ENCODE measurements at regions not wholly inside any gene's neighbourhood (a gene's known extent, or its start where the extent isn't known, plus 50 kb on each side); places are given as distances from the start of the nearest gene placed in this dataset.

DNA sequence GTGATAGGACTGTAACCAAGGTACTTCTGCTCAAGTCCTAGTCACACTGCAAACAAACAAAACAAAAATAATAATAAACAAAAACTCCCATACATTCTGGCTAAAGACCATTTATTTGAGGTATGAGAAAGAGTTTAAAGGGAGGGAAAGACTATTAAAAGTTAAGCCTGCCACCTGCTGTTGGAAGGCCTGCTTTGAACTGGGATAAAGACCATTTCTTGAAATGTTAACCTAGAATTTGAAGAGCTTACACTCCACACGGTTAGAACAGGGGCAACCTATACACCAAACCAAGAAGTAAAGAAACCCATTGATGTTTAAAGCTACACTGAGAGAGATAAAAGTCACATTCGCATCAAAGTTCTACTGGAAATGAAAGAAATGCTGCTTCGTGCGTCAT lies 548.7 kb upstream of the DIPK2B start:
- in situ Hi-C loops (cut with MboI; ENCODE audit: low pct_unique_long_range_greater_than_20kb, low sequenced_read_pairs): no loop called here
- peak; percentile 59 for DNase-seq

DNA sequence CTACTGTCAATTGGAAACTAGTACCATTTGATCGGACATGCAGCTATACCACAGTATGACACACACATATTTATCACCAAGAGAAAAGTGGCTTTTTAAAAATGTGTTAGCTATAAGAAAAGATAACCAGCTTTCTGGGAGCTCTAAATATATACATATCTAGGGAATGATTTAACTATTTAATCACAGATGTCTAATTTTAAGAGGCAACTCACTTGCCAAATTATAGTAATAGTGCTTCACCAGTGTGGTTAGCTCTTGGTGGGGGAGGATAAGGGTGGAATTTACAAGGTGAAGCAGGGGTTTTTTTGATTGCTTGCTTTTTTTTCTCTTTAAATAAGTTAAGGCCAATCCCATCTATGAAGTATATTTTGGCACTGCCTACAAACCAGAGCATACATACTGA lies 547.7 kb upstream of the DIPK2B start:
- DNase-seq: no peak
- in situ Hi-C loops (cut with MboI; ENCODE audit: low pct_unique_long_range_greater_than_20kb, low sequenced_read_pairs): no loop called here

DNA sequence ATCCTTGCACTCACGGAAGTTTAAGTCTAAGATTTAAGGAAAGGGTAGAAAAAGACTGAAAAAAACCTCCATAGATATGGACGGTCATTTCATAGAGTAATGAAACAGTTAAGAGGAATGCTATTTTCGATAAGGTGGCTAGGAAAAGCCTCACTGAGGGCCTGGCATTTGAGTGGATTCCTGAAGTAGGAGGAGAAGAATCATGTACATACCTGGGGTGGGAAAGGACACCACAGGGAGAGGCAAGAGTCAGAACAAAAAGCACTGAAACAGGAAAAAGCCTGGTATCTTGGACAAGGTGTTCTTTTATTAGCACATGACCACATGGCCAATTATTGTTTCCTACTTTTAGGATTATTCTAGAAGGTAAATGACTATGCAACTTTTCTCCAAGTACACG lies 547.2 kb upstream of the DIPK2B start:
- in situ Hi-C loops (cut with MboI; ENCODE audit: low pct_unique_long_range_greater_than_20kb, low sequenced_read_pairs): no loop called here

DNA sequence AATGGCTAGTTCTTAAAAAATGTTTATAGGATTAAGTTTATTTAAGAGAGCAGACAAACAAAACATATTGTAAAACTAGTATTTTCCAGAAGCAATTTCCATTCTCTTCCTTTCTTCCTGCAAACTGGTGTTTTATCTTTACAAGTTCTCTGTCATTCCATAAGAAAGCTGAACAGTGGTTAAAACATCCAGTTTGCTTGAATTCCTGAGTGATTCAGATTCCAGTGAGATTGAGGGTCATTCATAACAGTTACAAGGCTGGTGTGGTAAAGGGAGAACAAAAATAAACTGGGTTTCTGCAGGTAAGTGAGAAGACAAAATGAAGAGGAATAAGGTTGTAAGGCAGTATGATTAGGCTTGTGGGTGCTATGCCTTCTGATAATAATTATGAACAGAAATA lies 544.8 kb upstream of the DIPK2B start:
- no peak for DNase-seq
- in situ Hi-C loops (cut with MboI; ENCODE audit: low pct_unique_long_range_greater_than_20kb, low sequenced_read_pairs): no loop called here

More for the DNA sequence above, 547.2 kb upstream of the DIPK2B start:
- no peak for DNase-seq

- in situ Hi-C loops (cut with MboI; ENCODE audit: low pct_unique_long_range_greater_than_20kb, low sequenced_read_pairs): no loop called here
- DNase-seq: no peak
These were observed 543.4 kb upstream of the DIPK2B start for GRCh38 chrX:45743906-45744625.

DNA sequence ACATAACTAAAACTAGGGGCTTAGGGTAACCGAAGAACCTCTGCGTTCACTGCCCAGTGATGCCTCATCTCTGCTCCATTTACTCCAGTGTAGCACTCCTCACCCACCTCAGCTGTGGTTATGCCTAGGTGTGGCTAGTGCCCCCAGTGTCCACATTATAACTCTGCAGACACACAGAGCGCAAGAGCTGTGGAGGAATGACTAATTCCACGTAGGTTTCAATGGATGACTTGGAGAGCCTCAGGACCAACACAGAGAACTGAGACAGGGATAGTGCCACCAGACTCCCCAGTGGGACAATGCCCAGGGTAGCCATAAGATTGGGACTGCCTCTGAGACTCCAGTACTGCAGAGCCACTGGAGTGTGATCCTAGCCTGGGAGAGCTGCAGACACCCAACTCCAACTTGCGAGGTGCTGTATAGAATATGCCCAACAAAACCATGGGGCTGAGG lies 542.4 kb upstream of the DIPK2B start:
- in situ Hi-C loops (cut with MboI; ENCODE audit: low pct_unique_long_range_greater_than_20kb, low sequenced_read_pairs): no loop called here
- DNase-seq: no peak

- DNase-seq: no peak
- in situ Hi-C loops (cut with MboI; ENCODE audit: low pct_unique_long_range_greater_than_20kb, low sequenced_read_pairs): no loop called here
These were observed 539.6 kb upstream of the DIPK2B start for GRCh38 chrX:45740291-45740690.

DNA sequence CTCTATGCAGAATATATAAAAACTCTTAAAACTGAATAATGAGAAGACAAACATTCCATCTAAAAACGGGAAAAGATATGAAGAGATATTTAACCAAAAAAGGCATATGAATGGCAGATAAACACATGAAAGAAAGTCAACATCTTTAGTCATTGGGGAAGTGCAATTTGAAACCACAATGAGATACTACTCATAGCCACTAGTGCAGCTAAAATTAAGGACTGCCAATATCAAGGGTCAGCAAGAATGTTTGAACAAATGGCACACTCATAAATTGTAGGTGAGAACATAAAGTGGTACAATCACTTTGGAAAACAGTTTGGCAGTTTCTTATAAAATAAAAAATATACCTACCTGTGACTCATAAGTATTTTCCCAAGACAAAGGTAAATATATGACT lies 534.9 kb upstream of the DIPK2B start:
- DNase-seq: no peak
- in situ Hi-C loops (cut with MboI; ENCODE audit: low pct_unique_long_range_greater_than_20kb, low sequenced_read_pairs): no loop called here

DNA sequence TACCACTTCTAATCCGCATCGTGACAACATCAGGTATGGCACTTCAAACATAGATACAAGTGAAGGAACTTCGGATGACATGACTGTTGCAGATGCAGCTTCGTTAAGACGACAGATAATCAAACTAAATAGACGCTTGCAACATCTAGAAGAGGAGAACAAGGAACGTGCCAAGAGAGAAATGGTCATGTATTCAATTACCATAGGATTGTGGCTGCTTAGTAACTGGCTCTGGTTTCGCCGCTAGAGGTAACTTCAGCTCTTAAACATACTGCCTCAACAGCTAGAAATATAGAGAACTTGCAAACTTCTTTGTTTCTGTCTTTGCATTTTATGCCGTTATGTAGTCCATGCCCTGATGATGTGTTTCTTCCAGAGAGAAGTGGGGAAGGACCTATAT lies 530.8 kb upstream of the DIPK2B start:
- in situ Hi-C loops (cut with MboI; ENCODE audit: low pct_unique_long_range_greater_than_20kb, low sequenced_read_pairs): no loop called here
- no peak for DNase-seq

DNA sequence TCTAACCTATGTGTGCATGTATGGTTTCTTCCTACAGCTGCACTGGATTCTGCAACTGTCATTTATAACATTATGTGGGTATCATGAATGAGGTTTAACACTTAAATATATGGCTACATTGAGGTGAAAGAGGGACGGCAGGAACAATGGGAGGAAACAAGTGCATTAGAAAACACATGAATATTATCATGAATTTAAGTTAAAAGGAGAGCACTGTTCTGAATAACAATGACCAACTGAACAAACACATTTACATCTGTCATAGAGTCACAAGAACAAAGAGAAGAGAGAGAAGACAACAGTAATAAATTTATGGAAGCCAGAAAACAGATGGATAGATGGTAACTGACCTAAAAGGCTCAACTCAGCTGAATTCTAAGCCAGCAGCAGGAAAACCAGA lies 527.1 kb upstream of the DIPK2B start:
- DNase-seq: no peak
- in situ Hi-C loops (cut with MboI; ENCODE audit: low pct_unique_long_range_greater_than_20kb, low sequenced_read_pairs): no loop called here

GRCh38 chrX:45722471-45722870 lies 521.8 kb upstream of the DIPK2B start:
- DNase-seq: no peak
- in situ Hi-C loops (cut with MboI; ENCODE audit: low pct_unique_long_range_greater_than_20kb, low sequenced_read_pairs): no loop called here

- in situ Hi-C loops (cut with MboI; ENCODE audit: low pct_unique_long_range_greater_than_20kb, low sequenced_read_pairs): no loop called here
These were observed 519.2 kb upstream of the DIPK2B start for GRCh38 chrX:45719751-45720501.

DNA sequence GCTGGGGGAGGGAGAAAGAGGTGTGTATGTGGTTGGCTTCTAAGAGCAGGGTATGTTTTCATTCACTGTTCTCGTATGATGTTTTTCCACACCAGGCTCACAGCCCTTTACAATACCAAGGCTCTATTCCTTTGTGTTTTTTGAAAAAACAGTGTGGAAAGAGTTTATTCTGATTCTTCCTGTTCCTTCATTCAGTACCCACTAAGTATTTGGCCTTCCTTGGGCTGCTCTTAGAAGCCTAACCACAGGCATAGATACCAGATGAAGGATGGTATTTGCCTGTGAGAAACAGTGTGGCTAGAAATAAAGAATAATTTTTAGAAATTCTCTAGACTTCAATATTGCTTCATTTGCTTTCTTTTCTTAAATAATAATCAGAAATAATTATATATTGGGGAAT lies 518.0 kb upstream of the DIPK2B start:
- in situ Hi-C loops (cut with MboI; ENCODE audit: low pct_unique_long_range_greater_than_20kb, low sequenced_read_pairs): no loop called here
- no peak for DNase-seq

More at GRCh38 chrX:45719751-45720501, 519.2 kb upstream of the DIPK2B start:
- no peak for DNase-seq

DNA sequence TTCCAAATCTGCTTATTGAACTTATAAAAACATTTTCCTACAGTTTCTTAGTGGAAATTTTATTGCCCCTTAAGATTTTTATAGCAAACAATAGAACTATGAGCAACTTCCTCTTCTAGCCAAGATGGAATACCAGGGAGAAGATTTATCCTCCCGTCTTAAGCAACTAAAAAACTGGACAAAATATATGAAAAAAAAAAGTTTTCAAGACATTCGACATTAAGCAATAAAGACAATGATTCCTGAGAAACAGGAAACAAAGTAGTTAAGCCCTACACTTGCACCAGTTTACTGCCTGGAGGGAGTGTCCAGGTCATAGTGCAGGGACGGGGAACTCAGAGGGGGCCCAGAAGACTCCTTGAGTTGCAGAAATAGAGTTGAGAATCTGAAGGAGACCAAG lies 516.1 kb upstream of the DIPK2B start:
- in situ Hi-C loops (cut with MboI; ENCODE audit: low pct_unique_long_range_greater_than_20kb, low sequenced_read_pairs): no loop called here

DNA sequence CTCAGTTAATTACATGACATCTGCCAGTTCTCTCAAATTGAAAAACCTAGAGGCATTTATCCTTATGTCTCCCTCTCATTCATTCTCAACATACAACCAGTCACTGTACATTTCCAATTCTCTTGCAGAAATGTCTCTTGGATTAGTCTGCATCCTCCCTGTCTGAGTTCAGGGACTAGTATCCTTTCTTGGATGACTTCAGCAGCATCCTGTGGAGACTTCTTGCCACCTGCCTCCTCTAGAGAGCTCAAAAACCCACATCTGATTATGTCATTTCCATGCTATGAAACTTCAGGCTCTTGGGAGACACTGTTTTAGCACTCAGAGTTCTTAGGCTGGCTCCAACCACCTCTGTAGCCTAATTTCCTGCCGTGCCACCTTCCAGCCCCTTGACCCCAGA lies 515.1 kb upstream of the DIPK2B start:
- DNase-seq: no peak
- in situ Hi-C loops (cut with MboI; ENCODE audit: low pct_unique_long_range_greater_than_20kb, low sequenced_read_pairs): no loop called here

More for the DNA sequence above, 516.1 kb upstream of the DIPK2B start:
- DNase-seq: peak; percentile 16

- DNase-seq: peak; percentile 57
- in situ Hi-C loops (cut with MboI; ENCODE audit: low pct_unique_long_range_greater_than_20kb, low sequenced_read_pairs): no loop called here
These were observed 514.2 kb upstream of the DIPK2B start for GRCh38 chrX:45714866-45715265.

- in situ Hi-C loops (cut with MboI; ENCODE audit: low pct_unique_long_range_greater_than_20kb, low sequenced_read_pairs): no loop called here
These were observed 511.4 kb upstream of the DIPK2B start for GRCh38 chrX:45712067-45712466.

GRCh38 chrX:45711231-45711630 lies 510.6 kb upstream of the DIPK2B start:
- in situ Hi-C loops (cut with MboI; ENCODE audit: low pct_unique_long_range_greater_than_20kb, low sequenced_read_pairs): no loop called here
- no peak for DNase-seq

More at GRCh38 chrX:45712067-45712466, 511.4 kb upstream of the DIPK2B start:
- no peak for DNase-seq

GRCh38 chrX:45710081-45710801 lies 509.6 kb upstream of the DIPK2B start:
- DNase-seq: peak; percentile 5
- in situ Hi-C loops (cut with MboI; ENCODE audit: low pct_unique_long_range_greater_than_20kb, low sequenced_read_pairs): no loop called here

GRCh38 chrX:45709381-45709780 lies 508.7 kb upstream of the DIPK2B start:
- in situ Hi-C loops (cut with MboI; ENCODE audit: low pct_unique_long_range_greater_than_20kb, low sequenced_read_pairs): no loop called here
- no peak for DNase-seq

Data from KBM-7 (cell line).